ENCODE measurements at regions not wholly inside any gene's neighbourhood (a gene's known extent, or its start where the extent isn't known, plus 50 kb on each side); places are given as distances from the start of the nearest gene placed in this dataset.

- no peaks in the 10 kb centered on the region for H3K4me1 ChIP-seq
- no peaks in the 10 kb centered on the region for H3K9me3 ChIP-seq
- intact Hi-C loops (cut with DNase I), result no loop called here
- no peak for TF ChIP-seq CTCF (IDR thresholded peaks at IDR 0.05)
- no peak for DNase-seq
- H3K27me3 ChIP-seq, result no peaks in the 10 kb centered on the region
- ATAC-seq, result no peak
- H3K27ac ChIP-seq, result no peak overlapping the region
- no peaks in the 10 kb centered on the region for H3K36me3 ChIP-seq
- no peak overlapping the region for H3K4me3 ChIP-seq
Measured at GRCh38 chr2:75348307-75348706, 149.0 kb upstream of the TACR1 start.

- Histone ChIP-seq H3K4me1 (no peaks in the 10 kb centered on the region), H3K9me3 (no peaks in the 10 kb centered on the region), H3K4me3 (no peak overlapping the region), H3K27ac (no peak overlapping the region), H3K36me3 (no peaks in the 10 kb centered on the region), H3K27me3 (no peaks in the 10 kb centered on the region)
- DNase-seq (no peak), ATAC-seq (no peak)
- TF ChIP-seq CTCF (IDR thresholded peaks at IDR 0.05), result no peak
- intact Hi-C loops (cut with DNase I), result no loop called here
Measured at GRCh38 chr2:75344146-75344545, 144.8 kb upstream of the TACR1 start.

GRCh38 chr2:75342504-75343175 lies 143.3 kb upstream of the TACR1 start:
- Histone ChIP-seq H3K9me3 (no peaks in the 10 kb centered on the region), H3K27me3 (no peaks in the 10 kb centered on the region), H3K4me3 (no peak overlapping the region), H3K4me1 (no peaks in the 10 kb centered on the region), H3K27ac (no peak overlapping the region), H3K36me3 (no peaks in the 10 kb centered on the region)
- no peak for TF ChIP-seq CTCF (IDR thresholded peaks at IDR 0.05)
- intact Hi-C loops (cut with DNase I), result no loop called here
- no peak for DNase-seq
- ATAC-seq, result no peak

- no peak overlapping the region for H3K27ac ChIP-seq
- DNase-seq (no peak), ATAC-seq (no peak)
- H3K36me3 ChIP-seq, result no peaks in the 10 kb centered on the region
- H3K4me1 ChIP-seq, result no peaks in the 10 kb centered on the region
- no peaks in the 10 kb centered on the region for H3K9me3 ChIP-seq
- H3K27me3 ChIP-seq, result no peaks in the 10 kb centered on the region
- intact Hi-C loops (cut with DNase I), result no loop called here
- no peak overlapping the region for H3K4me3 ChIP-seq
- no peak for TF ChIP-seq CTCF (IDR thresholded peaks at IDR 0.05)
Measured at GRCh38 chr2:75340560-75340959, 141.2 kb upstream of the TACR1 start.

GRCh38 chr2:75338461-75338860 lies 139.1 kb upstream of the TACR1 start:
- no peaks in the 10 kb centered on the region for H3K4me1 ChIP-seq
- no peak overlapping the region for H3K4me3 ChIP-seq
- no peak overlapping the region for H3K27ac ChIP-seq
- intact Hi-C loops (cut with DNase I), result no loop called here
- DNase-seq (no peak), ATAC-seq (no peak)
- H3K36me3 ChIP-seq, result no peaks in the 10 kb centered on the region
- no peaks in the 10 kb centered on the region for H3K27me3 ChIP-seq
- no peaks in the 10 kb centered on the region for H3K9me3 ChIP-seq
- TF ChIP-seq CTCF (IDR thresholded peaks at IDR 0.05), result no peak

Measured in left lung (tissue), 4 donors.